ENCODE measurements at regions not wholly inside any gene's neighbourhood (a gene's known extent, or its start where the extent isn't known, plus 50 kb on each side); places are given as distances from the start of the nearest gene placed in this dataset.

- POLR2A ChIA-PET = no interaction called here
- DNase-seq (ENCODE audit: extremely low read depth in 1 of 4, low spot score in 3 of 4) (no peak), ATAC-seq (no peak), FAIRE-seq (no peak)
- Histone ChIP-seq H4K20me1 (replicated peaks; ENCODE audit: control insufficient read depth, insufficient read depth, low read length) (no peaks in the 10 kb centered on the region), H3K4me3 (no peak overlapping the region), H3K36me3 (ENCODE audit: control insufficient read depth, insufficient read depth, low read length) (no peaks in the 10 kb centered on the region), H3K27ac (ENCODE audit: extremely low read depth, low read depth, low read length) (no peak overlapping the region), H3K9ac (ENCODE audit: insufficient read depth in 1 of 2, low read depth in 2 of 2, low read length in 2 of 2) (no peak overlapping the region), H3K4me1 (replicated peaks in 1 of 2; ENCODE audit: control insufficient read depth in 2 of 2, insufficient read depth in 2 of 2, low read length in 2 of 2) (no peaks in the 10 kb centered on the region), H3K27me3 (ENCODE audit: control insufficient read depth in 2 of 2, insufficient read depth in 2 of 2, low read length in 2 of 2) (peaks cover 2% of the 10 kb centered on the region in 2 experiments), H3K9me1 (ENCODE audit: control insufficient read depth, insufficient read depth, low read length) (no peaks in the 10 kb centered on the region), H2AFZ (ENCODE audit: low read depth, low read length) (no peak overlapping the region), H3K9me3 (replicated peaks; ENCODE audit: control insufficient read depth, insufficient read depth, low read depth, low read length) (no peaks in the 10 kb centered on the region), H3K79me2 (ENCODE audit: control insufficient read depth, insufficient read depth, low read length) (no peaks in the 10 kb centered on the region), H3K4me2 (ENCODE audit: insufficient read depth, low read length) (no peak overlapping the region)
- in situ Hi-C loops (cut with MboI) = no loop called here
- intact Hi-C loops (cut with micrococcal nuclease) = no loop called here
- no TSS peak for BruUV-seq (replicated peaks)
- 0% methylated on average over 10 of the region's 10 CpGs for WGBS (ENCODE audit: insufficient coverage, low coverage, missing lambda C conversion rate)
- CTCF ChIA-PET (ENCODE audit: low intra/inter-chr PET ratio) = no interaction called here
- TF ChIP-seq ZNF408 (CRISPR knock-in tag; IDR thresholded peaks at IDR 0.05; ENCODE audit: low read depth) = no peak
- no peak for TF ChIP-seq ZBTB33 (CRISPR knock-in tag; IDR thresholded peaks at IDR 0.05)
- no peak for TF ChIP-seq NCOR1 (IDR thresholded peaks at IDR 0.05)
- no peak for TF ChIP-seq MEF2D (tag; conservative IDR thresholded peaks at IDR 0.05; ENCODE audit: low read depth)
- no peak for TF ChIP-seq ZNF12 (CRISPR knock-in tag; IDR thresholded peaks at IDR 0.05)
- no peak for TF ChIP-seq HNRNPLL (IDR thresholded peaks at IDR 0.05; ENCODE audit: low read depth, low read length, poor library complexity, severe bottlenecking)
- TF ChIP-seq RERE (CRISPR knock-in tag; IDR thresholded peaks at IDR 0.05; ENCODE audit: borderline replicate concordance) = no peak
- no peak for TF ChIP-seq ASH1L (IDR thresholded peaks at IDR 0.05; ENCODE audit: borderline replicate concordance, low read depth, partially characterized antibody)
- TF ChIP-seq TEAD4 (IDR thresholded peaks at IDR 0.05; ENCODE audit: low read length) = no peak
- TF ChIP-seq TEAD4 (CRISPR knock-in tag; IDR thresholded peaks at IDR 0.05; ENCODE audit: borderline replicate concordance) = no peak
- no peak for TF ChIP-seq DDX20 (tag; IDR thresholded peaks at IDR 0.05; ENCODE audit: low read depth)
Observed at GRCh38 chr2:128970332-128971116, 651.9 kb upstream of the HS6ST1 start.
